Liver (tissue), 8 donors: ENCODE measurements at regions not wholly inside any gene's neighbourhood (a gene's known extent, or its start where the extent isn't known, plus 50 kb on each side); places are given as distances from the start of the nearest gene placed in this dataset.

ENCODE experiments used
- DNase-seq: peaks from one replicate; pipeline ENCODE4 v3.0.0-alpha.2; 2017; ENCODE audit warnings: low spot score
- H3K27ac ChIP-seq, 2 donors: one replicate each; pipeline ENCODE4 v1.7.0; 2013; ENCODE audit warnings: inconsistent platforms in 2 of 2, low read length in 2 of 2, control low read depth in 1 of 2, low read depth in 1 of 2, mild to moderate bottlenecking in 1 of 2
- H3K27me3 ChIP-seq, 4 donors: one replicate each; pipeline versions ENCODE4 v1.6.1 to v1.7.0; 2013; ENCODE audit warnings: low read length in 3 of 4, inconsistent platforms in 1 of 4, mild to moderate bottlenecking in 1 of 4, moderate library complexity in 1 of 4; ENCODE audit not compliant: control insufficient read depth in 4 of 4, insufficient read depth in 4 of 4
- H3K36me3 ChIP-seq, 4 donors: one replicate each; pipeline versions ENCODE4 v1.6.1 to v1.7.0; 2013; ENCODE audit warnings: low read length in 3 of 4, mild to moderate bottlenecking in 3 of 4, low read depth in 1 of 4, moderate library complexity in 1 of 4; ENCODE audit not compliant: control insufficient read depth in 4 of 4, insufficient read depth in 3 of 4
- H3K4me1 ChIP-seq, 4 donors: one replicate each; pipeline versions ENCODE4 v1.6.1 to v1.7.0; 2013; ENCODE audit warnings: low read length in 3 of 4, mild to moderate bottlenecking in 3 of 4, moderate library complexity in 1 of 4; ENCODE audit not compliant: control insufficient read depth in 4 of 4, insufficient read depth in 4 of 4
- H3K4me3 ChIP-seq, 3 donors: one replicate each; pipeline versions ENCODE4 v1.6.1 to v1.7.0; 2013; ENCODE audit warnings: low read length in 3 of 3, control low read depth in 1 of 3, low read depth in 1 of 3, mild to moderate bottlenecking in 1 of 3
- H3K9ac ChIP-seq, 2 donors: one replicate each; pipeline ENCODE4 v1.7.0; 2013; ENCODE audit warnings: low read length in 2 of 2, mild to moderate bottlenecking in 2 of 2, moderate library complexity in 2 of 2, control low read depth in 1 of 2, low read depth in 1 of 2
- H3K9me3 ChIP-seq, 4 donors: one replicate each; pipeline versions ENCODE4 v1.6.1 to v1.7.0; 2013; ENCODE audit warnings: low read length in 3 of 4; ENCODE audit not compliant: control insufficient read depth in 4 of 4
- EGR1 ChIP-seq, 2 donors: IDR thresholded peaks; 2 replicates each; pipeline ENCODE4 v1.6.1; 2016 to 2018; ENCODE audit warnings: antibody characterized with exemption in 2 of 2, low read depth in 2 of 2
- FOXA1 ChIP-seq: IDR thresholded peaks from 2 replicates; pipeline ENCODE4 v1.6.1; 2016; ENCODE audit warnings: antibody characterized with exemption
- FOXA2 ChIP-seq: IDR thresholded peaks from 2 replicates; pipeline ENCODE4 v1.6.1; 2016; ENCODE audit warnings: antibody characterized with exemption
- GABPA ChIP-seq, 2 donors: IDR thresholded peaks in 1 of 2; conservative IDR thresholded peaks in 1 of 2; 2 replicates each; pipeline ENCODE4 v1.6.1; 2016; ENCODE audit warnings: antibody characterized with exemption in 2 of 2, mild to moderate bottlenecking in 1 of 2, moderate library complexity in 1 of 2
- HNF4A ChIP-seq, 2 donors: conservative IDR thresholded peaks; 2 replicates each; pipeline ENCODE4 v1.6.1; 2016; ENCODE audit warnings: antibody characterized with exemption in 2 of 2, mild to moderate bottlenecking in 2 of 2
- HNF4G ChIP-seq: IDR thresholded peaks from 2 replicates; pipeline ENCODE4 v1.6.1; 2016; ENCODE audit warnings: antibody characterized with exemption
- JUND ChIP-seq, 2 donors: IDR thresholded peaks; 2 replicates each; pipeline ENCODE4 v1.6.1; 2016; ENCODE audit warnings: antibody characterized with exemption in 2 of 2
- NR2F2 ChIP-seq: IDR thresholded peaks from 2 replicates; pipeline ENCODE4 v1.6.1; 2016; ENCODE audit warnings: antibody characterized with exemption
- RAD21 ChIP-seq, 2 donors: IDR thresholded peaks; 2 replicates each; pipeline ENCODE4 v1.6.1; 2016; ENCODE audit warnings: antibody characterized with exemption in 2 of 2, mild to moderate bottlenecking in 2 of 2
- RXRA ChIP-seq, 2 donors: IDR thresholded peaks; 2 replicates each; pipeline ENCODE4 v1.6.1; 2017 to 2018; ENCODE audit warnings: antibody characterized with exemption in 2 of 2, mild to moderate bottlenecking in 1 of 2
- SP1 ChIP-seq: IDR thresholded peaks from 2 replicates; pipeline ENCODE4 v1.6.1; 2018; ENCODE audit warnings: antibody characterized with exemption, mild to moderate bottlenecking
- TAF1 ChIP-seq: conservative IDR thresholded peaks from 2 replicates; pipeline ENCODE4 v1.6.1; 2016; ENCODE audit warnings: antibody characterized with exemption, mild to moderate bottlenecking
- YY1 ChIP-seq: IDR thresholded peaks from 2 replicates; pipeline ENCODE4 v1.6.1; 2016; ENCODE audit warnings: antibody characterized with exemption, mild to moderate bottlenecking
- WGBS: extraction: QIAGEN DNeasy Blood & Tissue Kit; methylation state at CpG from one replicate; pipeline ENCODE4 v1.1.7; 2013; 5-methylcytosine and 5-hydroxymethylcytosine counted together
- TF ChIP-seq, protein P1 (sequence below): IDR thresholded peaks from 2 replicates; pipeline ENCODE4 v1.6.1; 2016; ENCODE audit warnings: antibody characterized with exemption, mild to moderate bottlenecking
- TF ChIP-seq, protein P2 (sequence below): IDR thresholded peaks from 2 replicates; pipeline ENCODE4 v1.6.1; 2016; ENCODE audit warnings: antibody characterized with exemption
- TF ChIP-seq, protein P3 (sequence below): fragments of 150-350 bp; IDR thresholded peaks from 2 replicates; pipeline ENCODE4 v1.5.1; 2017; ENCODE audit warnings: improper control_type of control experiment, low read depth, low read length; ENCODE audit not compliant: missing input control
- TF ChIP-seq, protein P4 (sequence below): IDR thresholded peaks from 2 replicates; pipeline ENCODE4 v1.6.1; 2016; ENCODE audit warnings: antibody characterized with exemption
- TF ChIP-seq, protein P5 (sequence below): IDR thresholded peaks from 2 replicates; pipeline ENCODE4 v1.6.1; 2016; ENCODE audit warnings: antibody characterized with exemption
- donor health status: healthy.
- donor health status: healthy.
- donor health status: healthy.
- donor health status: healthy.
- donor health status: healthy.

DNA sequence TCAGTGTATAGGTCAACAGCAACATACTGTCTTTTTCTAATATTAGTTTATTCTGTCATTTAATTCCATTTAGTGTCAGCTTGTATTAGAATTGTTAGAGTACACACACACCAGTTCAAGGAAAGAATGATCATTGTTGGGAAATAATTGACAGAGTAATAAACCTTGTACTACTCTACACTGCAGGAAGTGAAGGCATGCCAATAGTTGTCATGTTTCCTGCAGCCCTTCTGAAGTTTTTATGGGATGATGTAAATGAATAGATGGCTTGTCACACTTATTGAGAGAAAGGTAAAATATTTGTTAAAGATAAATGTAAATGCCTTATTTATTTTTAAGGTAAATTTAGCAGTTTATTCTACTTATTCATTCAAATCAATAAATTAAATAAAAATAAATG, 306.9 kb upstream of the KLHL1 start (continued):
- TF ChIP-seq, protein P1, sequence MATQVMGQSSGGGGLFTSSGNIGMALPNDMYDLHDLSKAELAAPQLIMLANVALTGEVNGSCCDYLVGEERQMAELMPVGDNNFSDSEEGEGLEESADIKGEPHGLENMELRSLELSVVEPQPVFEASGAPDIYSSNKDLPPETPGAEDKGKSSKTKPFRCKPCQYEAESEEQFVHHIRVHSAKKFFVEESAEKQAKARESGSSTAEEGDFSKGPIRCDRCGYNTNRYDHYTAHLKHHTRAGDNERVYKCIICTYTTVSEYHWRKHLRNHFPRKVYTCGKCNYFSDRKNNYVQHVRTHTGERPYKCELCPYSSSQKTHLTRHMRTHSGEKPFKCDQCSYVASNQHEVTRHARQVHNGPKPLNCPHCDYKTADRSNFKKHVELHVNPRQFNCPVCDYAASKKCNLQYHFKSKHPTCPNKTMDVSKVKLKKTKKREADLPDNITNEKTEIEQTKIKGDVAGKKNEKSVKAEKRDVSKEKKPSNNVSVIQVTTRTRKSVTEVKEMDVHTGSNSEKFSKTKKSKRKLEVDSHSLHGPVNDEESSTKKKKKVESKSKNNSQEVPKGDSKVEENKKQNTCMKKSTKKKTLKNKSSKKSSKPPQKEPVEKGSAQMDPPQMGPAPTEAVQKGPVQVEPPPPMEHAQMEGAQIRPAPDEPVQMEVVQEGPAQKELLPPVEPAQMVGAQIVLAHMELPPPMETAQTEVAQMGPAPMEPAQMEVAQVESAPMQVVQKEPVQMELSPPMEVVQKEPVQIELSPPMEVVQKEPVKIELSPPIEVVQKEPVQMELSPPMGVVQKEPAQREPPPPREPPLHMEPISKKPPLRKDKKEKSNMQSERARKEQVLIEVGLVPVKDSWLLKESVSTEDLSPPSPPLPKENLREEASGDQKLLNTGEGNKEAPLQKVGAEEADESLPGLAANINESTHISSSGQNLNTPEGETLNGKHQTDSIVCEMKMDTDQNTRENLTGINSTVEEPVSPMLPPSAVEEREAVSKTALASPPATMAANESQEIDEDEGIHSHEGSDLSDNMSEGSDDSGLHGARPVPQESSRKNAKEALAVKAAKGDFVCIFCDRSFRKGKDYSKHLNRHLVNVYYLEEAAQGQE, result no peak

DNA sequence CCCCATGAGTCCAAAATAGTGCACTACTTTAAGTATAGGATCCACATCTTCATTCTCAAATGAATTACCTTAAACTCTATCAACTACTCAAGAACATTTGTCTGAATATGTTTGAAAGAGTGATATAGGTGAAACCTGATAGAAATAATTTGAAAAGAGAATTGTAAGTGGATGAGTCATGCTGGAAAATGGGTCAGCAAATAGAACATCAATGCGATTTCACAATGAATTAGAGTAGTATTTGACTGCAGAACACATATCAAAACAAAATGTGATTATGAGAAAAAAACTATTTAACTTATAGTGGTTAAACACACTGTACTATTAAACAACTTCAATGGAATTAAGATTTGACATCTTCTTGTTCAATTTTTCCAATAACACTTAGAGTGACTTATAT, 300.6 kb upstream of the KLHL1 start:
- Histone ChIP-seq H3K4me1 (peaks cover 0 to 3% (median under 1%) of the 10 kb centered on the region in 4 donors), H3K36me3 (no peaks in the 10 kb centered on the region), H3K27ac (no peak overlapping the region), H3K9me3 (no peaks in the 10 kb centered on the region), H3K4me3 (no peak overlapping the region), H3K9ac (no peak overlapping the region), H3K27me3 (no peaks in the 10 kb centered on the region)
- no peak for DNase-seq
- TF ChIP-seq YY1 (no peak), EGR1 (IDR thresholded peaks at IDR 0.05; ENCODE audit: low read depth in 2 of 2) (no peak), RAD21 (IDR thresholded peaks at IDR 0.05) (no peak), FOXA1 (no peak), JUND (IDR thresholded peaks at IDR 0.05) (peak; percentile 54 to 67)
- TF ChIP-seq, protein P2, sequence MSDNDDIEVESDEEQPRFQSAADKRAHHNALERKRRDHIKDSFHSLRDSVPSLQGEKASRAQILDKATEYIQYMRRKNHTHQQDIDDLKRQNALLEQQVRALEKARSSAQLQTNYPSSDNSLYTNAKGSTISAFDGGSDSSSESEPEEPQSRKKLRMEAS, result no peak
- 69% methylated on average over 1 of the region's 1 CpG for WGBS

DNA sequence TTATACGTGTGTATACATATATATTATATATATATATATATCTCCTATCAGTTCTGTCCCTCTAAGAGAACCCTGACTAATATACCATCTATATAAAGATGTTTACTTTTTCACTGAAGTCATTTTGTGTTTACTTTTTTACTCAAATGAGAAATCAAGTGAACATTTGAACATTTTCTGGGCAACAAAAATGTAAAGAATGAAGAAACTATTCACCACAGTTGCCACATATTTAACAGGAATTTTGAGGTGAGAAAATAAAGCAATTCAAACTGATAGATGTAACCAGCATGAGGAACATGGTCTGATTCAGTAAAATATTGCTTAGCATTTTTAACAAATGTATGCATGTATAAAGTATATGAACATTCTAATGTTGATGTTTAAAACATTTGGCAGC, 299.2 kb upstream of the KLHL1 start:
- TF ChIP-seq, protein P2, result no peak
- TF ChIP-seq FOXA1 (no peak), JUND (IDR thresholded peaks at IDR 0.05) (no peak), FOXA2 (no peak), EGR1 (IDR thresholded peaks at IDR 0.05; ENCODE audit: low read depth in 2 of 2) (no peak), GABPA (IDR thresholded peaks at IDR 0.05 in 1 of 2, conservative IDR thresholded peaks at IDR 0.05 in 1 of 2) (no peak), RXRA (IDR thresholded peaks at IDR 0.05) (no peak), HNF4A (conservative IDR thresholded peaks at IDR 0.05) (no peak), RAD21 (IDR thresholded peaks at IDR 0.05) (no peak), NR2F2 (no peak), TAF1 (no peak), SP1 (no peak), HNF4G (no peak), YY1 (no peak)
- TF ChIP-seq, protein P3, sequence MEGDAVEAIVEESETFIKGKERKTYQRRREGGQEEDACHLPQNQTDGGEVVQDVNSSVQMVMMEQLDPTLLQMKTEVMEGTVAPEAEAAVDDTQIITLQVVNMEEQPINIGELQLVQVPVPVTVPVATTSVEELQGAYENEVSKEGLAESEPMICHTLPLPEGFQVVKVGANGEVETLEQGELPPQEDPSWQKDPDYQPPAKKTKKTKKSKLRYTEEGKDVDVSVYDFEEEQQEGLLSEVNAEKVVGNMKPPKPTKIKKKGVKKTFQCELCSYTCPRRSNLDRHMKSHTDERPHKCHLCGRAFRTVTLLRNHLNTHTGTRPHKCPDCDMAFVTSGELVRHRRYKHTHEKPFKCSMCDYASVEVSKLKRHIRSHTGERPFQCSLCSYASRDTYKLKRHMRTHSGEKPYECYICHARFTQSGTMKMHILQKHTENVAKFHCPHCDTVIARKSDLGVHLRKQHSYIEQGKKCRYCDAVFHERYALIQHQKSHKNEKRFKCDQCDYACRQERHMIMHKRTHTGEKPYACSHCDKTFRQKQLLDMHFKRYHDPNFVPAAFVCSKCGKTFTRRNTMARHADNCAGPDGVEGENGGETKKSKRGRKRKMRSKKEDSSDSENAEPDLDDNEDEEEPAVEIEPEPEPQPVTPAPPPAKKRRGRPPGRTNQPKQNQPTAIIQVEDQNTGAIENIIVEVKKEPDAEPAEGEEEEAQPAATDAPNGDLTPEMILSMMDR, result no peak
- TF ChIP-seq, protein P1, result no peak
- TF ChIP-seq, protein P4, sequence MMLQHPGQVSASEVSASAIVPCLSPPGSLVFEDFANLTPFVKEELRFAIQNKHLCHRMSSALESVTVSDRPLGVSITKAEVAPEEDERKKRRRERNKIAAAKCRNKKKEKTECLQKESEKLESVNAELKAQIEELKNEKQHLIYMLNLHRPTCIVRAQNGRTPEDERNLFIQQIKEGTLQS, result no peak
- TF ChIP-seq, protein P5, sequence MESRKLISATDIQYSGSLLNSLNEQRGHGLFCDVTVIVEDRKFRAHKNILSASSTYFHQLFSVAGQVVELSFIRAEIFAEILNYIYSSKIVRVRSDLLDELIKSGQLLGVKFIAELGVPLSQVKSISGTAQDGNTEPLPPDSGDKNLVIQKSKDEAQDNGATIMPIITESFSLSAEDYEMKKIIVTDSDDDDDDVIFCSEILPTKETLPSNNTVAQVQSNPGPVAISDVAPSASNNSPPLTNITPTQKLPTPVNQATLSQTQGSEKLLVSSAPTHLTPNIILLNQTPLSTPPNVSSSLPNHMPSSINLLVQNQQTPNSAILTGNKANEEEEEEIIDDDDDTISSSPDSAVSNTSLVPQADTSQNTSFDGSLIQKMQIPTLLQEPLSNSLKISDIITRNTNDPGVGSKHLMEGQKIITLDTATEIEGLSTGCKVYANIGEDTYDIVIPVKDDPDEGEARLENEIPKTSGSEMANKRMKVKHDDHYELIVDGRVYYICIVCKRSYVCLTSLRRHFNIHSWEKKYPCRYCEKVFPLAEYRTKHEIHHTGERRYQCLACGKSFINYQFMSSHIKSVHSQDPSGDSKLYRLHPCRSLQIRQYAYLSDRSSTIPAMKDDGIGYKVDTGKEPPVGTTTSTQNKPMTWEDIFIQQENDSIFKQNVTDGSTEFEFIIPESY, result no peak
- Histone ChIP-seq H3K27me3 (no peaks in the 10 kb centered on the region), H3K9ac (no peak overlapping the region), H3K4me3 (no peak overlapping the region), H3K9me3 (no peaks in the 10 kb centered on the region), H3K4me1 (peaks cover 0 to 3% (median under 1%) of the 10 kb centered on the region in 4 donors), H3K36me3 (no peaks in the 10 kb centered on the region), H3K27ac (no peak overlapping the region)
- 86% methylated on average over 1 of the region's 1 CpG for WGBS
- DNase-seq, result no peak
